MV-4-11 (cell line): ENCODE measurements at regions not wholly inside any gene's neighbourhood (a gene's known extent, or its start where the extent isn't known, plus 50 kb on each side); places are given as distances from the start of the nearest gene placed in this dataset.
"Not testable (repeated sequence)": the region's sequence is repeated elsewhere in the genome, so short reads cannot be mapped to it uniquely, and the experiment has no call there.

Source experiments
- DNase-seq: peaks from one replicate; lab custom pipeline; 2025; lab: John Stamatoyannopoulos, UW

DNA sequence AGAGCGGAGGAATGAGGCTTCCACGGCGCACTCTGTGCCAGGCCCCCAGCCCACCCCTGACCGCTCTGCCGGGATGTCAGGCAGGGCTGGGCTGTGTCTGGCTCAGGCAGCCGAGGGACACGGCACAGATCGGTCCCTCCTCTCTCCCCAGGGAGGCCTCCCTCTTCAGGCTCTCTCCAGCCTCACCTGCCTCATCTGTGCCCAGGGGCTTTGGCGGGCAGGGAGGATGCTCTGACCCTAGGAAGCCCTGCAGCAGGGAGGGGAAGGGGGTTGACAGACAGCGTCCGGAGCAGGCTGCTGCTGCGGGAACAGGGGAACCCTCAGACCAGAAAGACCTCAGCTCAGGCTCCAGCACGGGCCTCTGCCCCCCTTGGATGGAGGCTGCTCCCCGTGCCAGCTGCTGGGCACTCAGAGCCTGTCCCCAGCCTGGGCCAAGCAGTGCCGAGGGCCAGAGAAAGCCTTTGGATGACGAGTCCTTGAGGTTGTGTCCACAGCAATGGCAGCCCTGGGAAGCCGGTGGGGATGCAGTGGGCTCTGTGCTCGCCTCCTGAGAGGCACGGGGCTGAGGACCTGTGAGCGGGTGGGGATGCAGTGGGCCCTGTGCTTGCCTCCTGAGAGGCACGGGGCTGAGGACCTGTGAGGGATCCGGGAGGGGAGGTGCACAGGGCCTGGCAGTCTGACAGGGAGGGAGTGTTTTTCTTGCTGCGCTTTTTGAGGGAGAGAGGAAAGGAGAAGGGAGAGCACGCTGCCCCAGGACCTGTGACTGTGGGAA lies 66.9 kb downstream of the FOXL3 start:
- no peak for DNase-seq

DNA sequence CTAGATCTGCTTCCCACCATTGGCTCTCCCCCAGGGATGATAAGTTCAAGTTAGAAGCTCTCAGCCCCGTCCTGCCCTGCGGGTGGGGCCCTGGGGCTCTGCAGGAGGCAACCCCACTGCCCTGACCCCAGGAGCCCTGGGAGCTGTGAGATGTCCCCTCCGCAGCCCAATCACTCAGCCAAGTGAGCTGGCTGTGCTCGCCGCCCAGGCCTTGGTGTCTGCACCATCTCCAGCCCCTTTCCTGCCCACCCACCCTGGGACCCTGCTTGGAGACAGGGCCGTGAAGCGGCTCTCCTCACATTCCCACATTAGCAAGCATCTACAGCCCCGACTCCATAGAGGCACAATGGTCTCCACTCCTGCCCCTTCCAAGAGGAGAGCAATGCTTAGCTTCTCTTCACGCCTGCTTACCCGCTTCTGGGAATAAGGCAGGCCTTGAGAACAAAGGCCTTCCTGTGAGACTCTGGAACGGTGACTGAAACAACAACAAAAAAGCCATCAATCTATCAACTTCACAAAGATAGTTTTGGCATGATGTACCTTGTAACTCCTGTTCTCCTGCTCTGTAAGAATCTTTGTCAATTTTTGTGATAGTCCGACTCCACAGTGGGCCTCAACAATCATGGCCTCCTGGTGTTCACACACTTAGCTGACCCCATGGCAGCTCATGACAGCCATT lies 67.7 kb downstream of the FOXL3 start:
- DNase-seq, result no peak

DNA sequence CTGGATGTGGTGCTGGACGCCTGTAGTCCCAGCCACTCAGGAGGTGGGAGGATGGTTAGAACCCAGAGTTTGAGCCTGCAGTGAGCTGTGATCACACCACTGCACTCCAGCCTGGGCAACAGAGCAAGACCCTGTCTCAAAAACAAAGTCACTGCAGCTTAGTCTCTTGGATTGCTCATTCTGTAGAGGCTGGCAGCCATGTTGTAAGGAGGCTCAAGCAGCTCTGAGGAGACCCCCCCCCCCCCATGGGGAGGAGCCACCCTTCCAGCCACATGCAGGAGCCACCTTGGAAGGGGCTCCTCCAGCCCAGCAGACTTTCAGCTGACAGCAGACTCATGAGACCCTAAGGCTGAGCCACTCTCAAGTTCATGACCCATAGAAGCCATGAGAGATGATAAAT lies 68.4 kb downstream of the FOXL3 start:
- no peak for DNase-seq

DNA sequence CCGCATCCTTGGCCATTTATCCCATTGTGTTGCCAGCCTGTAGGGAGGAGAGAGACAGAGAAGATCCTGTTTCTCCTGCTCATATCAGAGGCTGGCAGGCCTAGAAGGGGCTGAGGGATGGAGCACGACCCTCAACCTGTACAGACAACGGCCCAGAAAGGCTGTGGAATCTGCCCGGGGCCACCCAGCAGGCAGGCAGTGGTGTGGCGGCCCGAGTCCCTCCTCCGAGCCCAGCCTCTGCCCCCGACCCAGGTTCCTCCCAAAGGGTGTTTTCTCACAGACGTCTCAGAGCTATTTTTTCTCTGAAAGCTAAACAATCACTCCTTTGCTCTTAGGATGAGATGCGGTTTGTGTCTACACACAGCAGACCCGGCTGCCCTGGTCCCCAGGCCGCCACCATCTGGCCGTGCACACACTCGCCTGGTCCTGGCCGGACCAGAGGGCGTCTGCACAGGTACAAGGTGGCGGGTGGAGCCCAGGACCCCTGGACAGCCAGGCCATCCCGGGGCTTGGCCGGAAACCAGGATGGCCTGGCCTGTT lies 69.3 kb downstream of the FOXL3 start:
- no peak for DNase-seq

DNA sequence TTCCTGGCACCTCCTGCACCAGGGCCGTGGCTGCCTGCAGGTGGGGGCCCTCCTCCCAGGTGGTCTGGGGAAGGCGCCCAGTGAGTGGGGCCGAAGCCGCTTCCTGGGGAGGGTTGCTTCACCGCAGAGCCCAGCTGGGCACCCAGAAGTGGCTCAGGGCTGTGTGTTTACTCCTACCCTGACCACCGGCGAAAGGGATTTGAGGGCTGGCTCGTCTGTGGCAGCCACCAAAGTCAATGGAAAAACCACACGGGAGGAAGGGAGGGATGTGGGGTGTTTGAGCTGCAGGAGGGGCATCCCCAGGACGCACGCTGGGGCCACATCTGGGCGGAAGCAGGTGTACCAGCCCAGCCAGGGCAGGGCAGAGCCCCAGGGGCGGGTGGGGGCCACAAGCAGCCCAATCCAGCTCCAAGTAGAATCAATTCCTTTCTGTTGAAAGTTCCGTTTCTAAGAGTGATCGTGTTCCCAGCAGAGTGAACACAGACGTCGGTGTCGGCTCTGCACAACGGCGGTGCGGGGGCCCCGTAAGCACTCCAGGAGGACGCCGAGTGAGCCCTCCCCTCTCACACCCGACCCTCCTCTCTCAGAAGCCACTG lies 69.9 kb downstream of the FOXL3 start:
- peak; percentile 90 for DNase-seq

DNA sequence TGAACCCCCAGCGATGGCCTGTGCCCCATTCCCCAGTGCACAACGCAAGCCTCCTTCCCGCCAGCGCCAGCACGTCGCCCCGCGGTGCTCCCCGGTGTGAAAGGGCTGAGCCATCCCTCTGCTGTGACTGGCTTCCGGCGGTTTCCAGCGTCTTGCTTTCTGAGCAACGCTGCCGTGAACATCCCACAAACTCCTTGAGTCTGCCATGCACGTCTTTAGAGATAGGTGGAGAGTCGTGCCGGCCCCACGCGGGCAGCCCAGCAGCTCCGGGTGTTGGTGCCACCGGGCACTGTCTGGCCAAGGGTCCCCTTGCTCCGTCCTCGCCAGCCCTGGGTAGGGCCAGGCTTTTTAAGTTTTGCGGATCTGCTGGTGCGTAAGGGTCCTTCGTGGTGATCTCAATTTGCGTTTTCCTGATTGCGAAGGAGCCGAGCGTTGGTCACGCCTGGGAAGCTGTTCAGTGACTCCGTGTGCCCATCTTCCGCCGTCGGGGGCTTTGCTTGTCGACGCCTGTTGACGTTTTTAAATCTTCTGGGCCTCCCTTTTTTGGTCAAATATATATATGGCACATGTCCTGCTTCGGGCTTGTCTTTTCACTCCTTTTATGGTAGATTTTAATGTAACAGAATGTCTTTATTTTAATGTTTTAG lies 70.6 kb downstream of the FOXL3 start:
- DNase-seq, result peak; percentile 30

DNA sequence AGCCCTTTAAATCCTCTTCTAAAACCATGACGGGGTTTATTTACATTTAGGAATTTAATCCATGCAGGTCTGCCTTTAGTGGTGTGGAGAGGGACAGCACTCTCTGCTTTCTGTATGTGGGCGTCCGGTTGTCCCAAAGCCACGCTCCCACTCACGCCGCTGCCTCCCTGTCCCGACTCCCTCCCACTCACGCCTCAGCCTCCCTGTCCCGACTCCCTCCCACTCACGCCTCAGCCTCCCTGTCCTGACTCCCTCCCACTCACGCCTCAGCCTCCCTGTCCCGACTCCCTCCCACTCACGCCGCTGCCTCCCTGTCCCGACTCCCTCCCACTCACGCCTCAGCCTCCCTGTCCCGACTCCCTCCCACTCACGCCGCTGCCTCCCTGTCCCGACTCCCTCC lies 71.2 kb downstream of the FOXL3 start:
- DNase-seq, result not testable (repeated sequence)

DNA sequence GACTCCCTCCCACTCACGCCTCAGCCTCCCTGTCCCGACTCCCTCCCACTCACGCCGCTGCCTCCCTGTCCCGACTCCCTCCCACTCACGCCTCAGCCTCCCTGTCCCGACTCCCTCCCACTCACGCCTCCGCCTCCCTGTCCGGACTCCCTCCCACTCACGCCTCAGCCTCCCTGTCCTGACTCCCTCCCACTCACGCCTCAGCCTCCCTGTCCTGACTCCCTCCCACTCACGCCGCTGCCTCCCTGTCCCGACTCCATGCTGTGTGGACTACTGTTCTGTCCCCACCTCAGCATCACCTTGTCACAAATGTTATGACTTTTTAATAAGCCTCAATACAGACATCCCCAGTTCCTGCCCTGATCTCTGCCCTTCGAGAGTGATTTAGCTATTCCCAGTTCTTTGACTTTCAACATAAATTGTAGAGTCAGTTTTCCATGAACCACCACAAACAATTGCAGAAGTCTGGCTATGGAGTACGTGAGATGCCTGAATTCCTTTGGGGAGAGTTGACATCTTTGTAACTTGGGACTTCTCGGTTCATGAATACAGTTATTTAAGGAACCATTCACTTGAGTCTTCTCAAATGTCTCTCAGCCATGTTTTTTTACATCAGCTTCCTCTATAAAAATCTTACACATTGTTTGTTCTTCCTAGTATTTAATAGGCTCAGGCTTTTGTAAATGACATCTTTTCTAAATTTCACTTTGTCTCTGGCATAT lies 71.9 kb downstream of the FOXL3 start:
- no peak for DNase-seq

DNA sequence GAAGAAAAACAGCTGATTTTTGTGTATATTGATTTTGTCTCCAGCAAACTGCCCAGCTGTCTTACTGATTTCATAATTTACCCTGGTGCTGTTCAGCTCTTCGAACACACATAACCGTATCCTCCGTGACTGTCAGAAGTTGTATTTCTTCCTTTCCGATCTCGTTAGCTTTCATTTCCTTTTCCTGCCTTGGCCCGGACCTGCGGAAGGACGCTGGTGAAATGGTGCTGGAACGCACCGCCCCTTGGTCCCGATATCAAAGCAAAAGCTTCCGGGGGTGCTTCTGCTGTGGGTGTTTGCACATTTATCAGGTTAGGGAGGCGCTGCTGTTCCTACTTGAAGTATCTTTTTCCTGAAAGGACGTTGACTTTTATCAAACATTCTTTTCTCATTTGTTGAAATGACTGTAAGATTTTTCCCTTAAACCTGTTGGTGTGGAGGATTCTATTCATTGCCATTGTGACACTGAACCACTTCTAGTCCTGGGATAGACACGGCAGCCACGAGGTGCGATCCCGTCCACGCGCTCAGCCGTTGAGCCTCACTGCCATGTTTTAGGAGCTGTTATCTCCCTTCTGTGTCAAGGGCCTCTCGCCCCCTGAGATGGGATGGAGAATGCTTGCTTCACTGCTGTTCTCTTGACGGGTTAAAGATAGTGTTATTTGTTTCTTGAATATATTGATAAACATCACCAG lies 72.6 kb downstream of the FOXL3 start:
- DNase-seq, result peak; percentile 91

DNA sequence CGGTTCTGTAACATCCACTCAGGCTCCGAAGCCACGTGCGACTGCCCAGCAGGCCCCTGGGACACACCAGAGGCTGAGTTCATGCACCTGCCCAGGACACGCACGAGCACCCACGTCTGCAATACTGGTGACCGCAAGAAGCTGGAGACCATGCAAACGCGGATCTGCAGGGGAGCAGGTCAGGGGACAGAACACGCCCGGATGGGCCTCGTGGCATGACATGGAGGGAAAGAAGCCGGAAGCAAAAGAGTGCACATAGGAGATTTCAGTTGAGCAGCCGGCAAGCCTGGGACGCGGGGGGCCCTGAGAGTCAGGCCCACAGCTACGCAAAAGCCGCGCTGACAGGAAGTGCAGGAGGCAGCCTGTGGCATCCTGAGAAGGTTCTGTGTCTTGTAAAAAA lies 73.7 kb downstream of the FOXL3 start:
- DNase-seq, result no peak

DNA sequence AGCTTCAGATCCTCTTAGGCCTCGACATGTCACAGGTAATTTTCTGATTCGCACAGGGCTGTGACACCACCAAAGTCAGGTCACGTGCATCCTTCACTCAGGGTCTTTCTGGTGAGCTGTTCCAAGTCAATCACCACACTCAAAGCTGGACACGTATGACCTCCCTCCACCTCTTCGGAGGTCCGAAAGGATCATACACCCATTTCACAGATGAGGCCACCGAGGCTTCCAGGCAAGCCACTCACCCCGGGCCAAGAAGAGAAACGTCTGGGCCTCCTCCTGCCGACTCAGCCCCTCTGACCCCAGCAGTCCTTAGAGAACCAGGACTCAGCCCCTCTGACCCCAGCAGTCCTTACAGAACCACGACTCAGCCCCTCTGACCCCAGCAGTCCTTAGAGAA lies 74.6 kb downstream of the FOXL3 start:
- no peak for DNase-seq

DNA sequence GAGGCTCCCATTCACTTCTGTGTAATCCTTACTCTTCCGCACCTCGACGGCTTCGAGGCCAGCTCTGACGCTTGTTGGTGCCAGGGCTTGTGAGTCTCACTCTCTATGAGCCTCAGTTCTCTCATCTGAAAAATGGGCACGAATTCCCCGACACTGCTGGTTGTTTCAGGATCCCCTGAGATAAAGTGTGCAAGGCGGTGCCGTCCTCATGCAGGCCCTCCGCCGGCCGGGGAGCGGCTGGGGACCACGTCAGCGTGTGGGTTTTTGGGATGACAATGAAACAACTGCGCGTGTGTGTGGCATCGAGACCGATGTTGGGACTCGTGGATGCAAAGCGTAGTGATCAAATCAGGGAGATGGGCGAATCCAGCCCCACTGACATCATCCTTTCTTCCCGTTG lies 75.6 kb downstream of the FOXL3 start:
- DNase-seq, result no peak

DNA sequence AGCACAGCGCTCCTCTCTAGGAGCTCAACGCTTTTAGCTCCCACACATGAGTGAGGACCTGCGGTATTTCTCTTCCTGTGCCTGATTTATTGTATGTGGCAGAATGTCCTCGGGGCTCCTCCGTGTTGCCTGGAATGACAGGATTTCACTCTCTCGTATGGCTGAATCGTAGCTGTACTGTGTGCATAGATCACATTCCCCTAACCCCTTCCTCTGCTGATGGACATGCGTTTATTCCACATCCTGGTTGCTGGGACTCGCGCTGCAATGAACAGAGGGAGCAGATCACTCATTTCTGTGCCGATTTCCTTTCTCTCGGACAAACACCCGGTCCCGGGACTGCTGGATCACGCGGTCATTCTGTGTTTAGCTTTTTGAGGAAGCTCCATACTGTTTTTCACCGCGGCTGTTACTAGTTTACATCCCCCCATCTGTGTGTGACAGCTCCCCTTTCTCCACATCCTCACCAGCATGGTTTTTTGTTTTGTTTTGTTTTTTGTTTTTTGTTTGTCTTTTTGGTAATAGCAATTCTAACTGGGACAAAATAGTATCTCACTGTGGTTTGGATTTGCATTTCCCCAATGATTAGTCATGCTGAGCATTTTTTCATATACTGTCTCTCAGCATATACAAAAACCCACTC lies 76.3 kb downstream of the FOXL3 start:
- DNase-seq, result peak; percentile 53

DNA sequence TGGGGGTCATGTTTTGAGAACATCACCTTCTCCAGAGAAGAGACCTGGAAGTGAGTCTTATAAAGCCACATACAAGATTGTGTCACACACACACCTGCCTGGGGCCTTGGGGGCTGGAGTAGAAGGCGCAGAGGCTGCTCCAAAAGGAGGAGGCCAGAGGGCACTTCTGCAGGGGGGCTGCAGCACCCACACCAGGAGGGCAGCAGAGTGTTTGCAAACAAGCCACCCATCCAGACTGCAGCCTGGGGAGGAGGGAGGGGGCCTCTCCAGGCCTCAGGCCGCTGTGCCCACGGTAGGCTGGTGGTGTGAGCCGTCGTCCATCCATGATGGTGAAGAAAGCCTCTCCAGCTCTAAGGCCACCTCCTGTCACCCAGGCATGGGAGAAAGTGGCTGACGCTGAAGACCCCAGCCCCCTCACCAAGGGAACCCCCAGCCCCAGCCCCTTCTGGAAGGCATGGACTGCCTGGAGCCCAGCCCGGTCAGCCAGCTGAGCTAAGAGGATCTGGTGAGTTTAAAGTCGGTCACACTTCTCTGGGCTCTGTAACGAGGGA lies 77.5 kb downstream of the FOXL3 start:
- DNase-seq, result no peak

DNA sequence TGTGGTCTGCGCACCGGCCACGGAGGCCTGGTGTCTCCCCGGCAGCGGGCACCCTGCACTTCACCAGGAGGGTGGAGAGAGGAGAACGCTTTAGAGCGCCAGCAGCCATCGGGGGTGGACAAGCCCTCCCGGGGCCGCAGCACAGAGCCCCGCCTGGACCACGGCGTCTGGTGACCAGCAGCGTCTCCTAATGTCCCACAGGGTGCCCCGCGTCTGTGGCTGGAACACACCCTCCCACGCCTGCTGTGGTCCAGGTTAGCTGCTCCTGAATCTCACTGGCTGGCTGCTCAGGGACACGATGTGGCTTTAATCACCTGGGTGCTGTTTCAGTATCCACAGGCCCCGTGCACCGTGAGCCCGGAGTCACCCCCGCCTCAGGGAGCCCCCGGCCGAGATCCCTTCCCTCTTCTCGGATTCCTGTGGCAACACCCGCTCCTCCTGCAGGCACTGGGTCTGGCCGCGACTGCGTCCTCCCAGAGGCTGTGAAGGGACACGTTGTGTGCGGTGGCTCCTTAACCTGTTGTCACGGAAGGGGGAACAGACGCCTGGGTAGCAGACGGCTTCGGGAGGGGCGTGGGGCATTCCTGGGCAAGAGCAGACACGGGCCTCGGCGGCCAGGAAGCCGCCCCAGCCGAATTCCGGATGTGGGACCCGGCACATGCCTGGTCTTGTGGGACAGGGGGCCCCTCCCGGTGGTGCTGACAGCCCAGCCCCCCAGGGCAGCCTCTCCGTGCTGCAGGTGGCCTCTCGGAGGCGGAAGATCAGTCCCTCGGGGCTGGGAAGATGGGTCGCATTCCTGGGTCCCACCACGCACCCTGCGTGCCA lies 78.9 kb downstream of the FOXL3 start:
- DNase-seq, result no peak

DNA sequence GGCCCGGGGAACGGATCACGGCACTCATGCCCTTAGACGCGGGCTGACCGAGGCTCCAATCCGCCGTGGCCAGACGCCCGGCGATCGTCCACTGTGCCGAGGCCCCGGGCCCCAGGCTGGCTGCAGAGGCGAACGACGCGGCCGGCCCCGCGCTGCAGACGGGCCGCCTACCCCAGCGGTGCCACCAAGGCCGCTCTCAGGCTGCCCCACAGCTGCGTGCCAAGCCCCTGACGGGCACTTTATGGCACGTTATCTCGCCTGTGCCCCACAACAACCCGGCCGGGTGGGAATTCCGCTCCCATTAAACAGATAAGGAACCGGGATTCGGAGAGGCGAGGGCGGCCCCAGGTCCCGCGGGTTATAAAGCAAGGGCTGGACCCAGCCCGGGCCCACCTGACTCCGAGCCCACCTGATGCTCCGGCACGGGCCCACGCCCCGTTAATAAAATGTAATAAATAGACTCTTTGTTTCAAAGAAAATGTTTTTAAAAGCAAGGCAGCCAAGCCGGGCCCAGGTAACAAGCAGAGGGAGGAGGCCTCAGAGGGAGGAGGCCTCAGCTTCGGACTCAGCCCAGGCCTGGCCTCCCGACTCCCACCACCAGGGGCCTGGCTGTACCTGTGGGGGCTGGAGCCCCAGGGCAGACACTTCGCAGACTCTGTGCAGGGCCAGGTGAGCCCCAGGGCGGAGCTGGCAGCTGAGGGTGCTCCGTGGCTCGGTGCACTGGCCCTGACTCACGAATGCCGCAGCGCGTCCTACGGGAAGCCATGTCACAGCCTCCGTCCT lies 79.7 kb downstream of the FOXL3 start:
- DNase-seq, result no peak

DNA sequence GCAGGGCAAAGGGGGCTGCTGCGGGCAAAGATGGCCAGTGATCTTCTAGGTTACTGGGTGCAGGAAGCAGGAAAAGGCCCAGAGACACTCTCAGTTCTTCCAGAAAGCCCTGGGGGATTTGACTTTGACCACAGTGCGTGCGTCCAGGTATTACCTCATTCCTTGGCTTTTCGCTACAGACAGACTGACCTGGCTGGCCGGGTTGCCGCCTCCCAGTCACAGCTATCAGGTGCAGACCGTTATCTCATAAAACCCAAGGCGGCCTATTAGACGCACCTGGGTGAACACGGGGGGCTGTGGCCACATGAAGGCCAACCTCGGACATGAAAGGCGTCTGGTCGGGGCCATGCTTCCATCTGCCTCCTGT lies 80.3 kb downstream of the FOXL3 start:
- DNase-seq, result no peak

DNA sequence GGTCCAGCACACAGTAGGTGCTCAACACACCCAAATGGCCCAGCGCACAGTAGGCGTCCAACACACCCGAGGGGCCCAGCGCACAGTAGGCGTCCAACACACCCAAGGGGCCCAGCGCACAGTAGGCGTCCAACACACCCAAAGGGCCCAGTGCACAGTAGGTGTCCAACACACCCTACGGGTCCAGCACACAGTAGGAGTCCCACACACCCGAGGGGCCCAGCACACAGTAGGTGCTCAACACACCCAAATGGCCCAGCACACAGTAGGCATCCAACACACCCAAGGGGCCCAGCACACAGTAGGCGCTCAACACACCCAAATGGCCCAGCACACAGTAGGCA lies 80.8 kb downstream of the FOXL3 start:
- DNase-seq, result no peak
